ENCODE measurements at regions not wholly inside any gene's neighbourhood (a gene's known extent, or its start where the extent isn't known, plus 50 kb on each side); places are given as distances from the start of the nearest gene placed in this dataset.
"Not testable (repeated sequence)": the region's sequence is repeated elsewhere in the genome, so short reads cannot be mapped to it uniquely, and the experiment has no call there.

DNA sequence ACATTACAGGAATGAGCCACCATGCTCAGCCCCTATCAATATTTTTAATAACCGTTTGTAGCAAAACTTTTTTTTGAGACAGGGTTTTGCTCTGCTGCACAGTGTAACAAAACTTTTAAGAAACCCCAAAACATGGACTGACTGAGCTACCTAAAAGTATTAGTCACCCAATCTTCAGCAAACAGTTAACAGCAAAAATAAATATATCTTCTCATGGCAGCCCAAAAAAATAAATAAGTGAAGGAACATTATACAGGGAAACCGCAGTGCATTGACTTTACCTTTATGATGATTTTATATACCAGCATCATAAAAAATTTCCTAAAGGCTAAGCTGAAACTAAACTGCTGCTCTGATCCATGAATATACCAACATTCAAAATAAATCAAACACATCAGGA is 424.6 kb downstream of the METTL4 start:
- DNase-seq, result no peak

DNA sequence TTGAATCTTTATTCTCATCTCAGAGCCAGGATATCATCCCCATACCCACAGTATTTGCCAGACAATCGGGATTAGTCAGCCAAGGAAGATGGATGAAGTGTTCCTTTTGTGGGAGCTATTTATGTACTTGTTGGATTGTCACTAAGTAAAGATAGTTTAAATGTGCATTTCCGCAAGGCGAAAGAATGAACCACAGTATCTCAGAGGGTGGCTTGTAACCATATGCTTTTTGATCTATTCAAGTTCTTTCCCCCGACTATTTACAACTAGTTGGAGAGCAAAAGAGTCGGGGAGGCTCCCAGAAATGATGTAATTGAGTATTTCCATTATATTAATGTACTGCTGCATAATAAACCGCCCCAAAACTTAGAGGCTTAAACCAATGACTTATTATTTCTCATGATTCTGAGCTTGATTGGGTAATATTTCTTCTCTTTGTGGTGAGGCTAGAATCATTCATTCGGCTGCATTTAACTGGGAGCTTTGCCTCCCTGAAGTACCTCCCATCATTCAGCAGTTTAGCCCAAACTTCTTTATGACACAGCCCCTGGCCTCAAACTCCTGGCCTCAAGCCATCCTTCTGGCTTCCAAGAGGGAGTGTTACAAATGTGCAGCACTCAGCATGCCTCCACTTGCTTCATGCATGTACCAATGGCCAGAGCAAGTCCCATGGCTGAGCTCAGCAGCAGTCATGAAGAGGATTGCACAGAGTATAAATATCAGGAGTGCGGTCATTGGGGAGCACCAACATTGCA is 423.7 kb downstream of the METTL4 start:
- DNase-seq, result no peak

DNA sequence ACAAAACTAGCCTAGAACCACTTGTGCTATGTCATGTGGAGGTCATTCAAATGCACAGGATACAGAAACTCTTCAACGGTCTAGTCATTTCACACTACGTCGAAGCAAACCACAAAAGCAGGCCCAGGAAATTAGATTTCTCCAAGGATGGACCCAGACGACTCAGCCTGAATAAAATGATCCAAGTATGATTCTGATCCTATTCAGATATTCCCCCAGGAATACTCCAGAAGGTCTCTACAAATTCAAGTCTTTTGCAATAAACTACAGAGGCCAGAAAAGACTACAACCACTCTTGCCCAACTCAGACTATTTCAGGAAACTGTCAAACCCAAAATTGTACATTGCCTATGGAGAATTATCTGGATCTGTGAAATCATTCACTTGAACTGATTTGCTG is 422.5 kb downstream of the METTL4 start:
- DNase-seq, result no peak

DNA sequence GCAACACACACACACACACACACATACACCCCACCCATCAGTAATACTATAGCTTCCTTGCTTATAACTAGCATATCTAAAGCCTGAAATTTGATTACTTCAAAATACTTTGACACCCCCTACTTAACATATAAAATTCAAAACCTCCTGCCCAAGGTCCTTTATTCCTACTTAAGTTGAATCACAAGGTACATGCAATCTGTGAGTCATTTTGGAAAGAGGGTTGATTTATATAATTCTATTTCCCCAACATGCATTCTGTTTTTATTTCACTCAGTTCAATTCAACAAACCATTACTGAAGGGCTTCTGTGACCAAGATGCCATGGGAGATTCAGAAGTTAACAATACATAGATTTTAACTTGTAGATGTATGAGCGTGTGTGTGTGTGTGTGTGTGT is 420.7 kb downstream of the METTL4 start:
- DNase-seq, result no peak

DNA sequence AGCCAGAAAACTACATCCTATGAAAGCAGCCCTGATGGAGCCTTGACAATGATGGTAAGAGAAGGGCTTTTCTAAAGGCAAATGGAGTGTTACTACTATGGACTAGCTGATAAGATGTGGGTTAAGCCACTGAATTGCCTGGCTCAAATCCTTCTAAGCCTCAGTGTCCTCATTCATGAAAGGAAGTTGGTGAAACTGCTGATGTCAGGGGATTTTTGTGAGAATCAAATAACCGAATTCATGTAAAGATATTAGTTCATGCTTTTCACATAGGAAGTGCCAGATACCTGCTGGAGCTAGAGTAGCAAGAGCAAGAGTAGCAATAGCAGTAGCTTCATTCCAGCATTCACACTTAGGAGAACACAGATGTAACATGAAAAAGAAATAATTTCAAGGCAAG is 417.0 kb downstream of the METTL4 start:
- no peak for DNase-seq

DNA sequence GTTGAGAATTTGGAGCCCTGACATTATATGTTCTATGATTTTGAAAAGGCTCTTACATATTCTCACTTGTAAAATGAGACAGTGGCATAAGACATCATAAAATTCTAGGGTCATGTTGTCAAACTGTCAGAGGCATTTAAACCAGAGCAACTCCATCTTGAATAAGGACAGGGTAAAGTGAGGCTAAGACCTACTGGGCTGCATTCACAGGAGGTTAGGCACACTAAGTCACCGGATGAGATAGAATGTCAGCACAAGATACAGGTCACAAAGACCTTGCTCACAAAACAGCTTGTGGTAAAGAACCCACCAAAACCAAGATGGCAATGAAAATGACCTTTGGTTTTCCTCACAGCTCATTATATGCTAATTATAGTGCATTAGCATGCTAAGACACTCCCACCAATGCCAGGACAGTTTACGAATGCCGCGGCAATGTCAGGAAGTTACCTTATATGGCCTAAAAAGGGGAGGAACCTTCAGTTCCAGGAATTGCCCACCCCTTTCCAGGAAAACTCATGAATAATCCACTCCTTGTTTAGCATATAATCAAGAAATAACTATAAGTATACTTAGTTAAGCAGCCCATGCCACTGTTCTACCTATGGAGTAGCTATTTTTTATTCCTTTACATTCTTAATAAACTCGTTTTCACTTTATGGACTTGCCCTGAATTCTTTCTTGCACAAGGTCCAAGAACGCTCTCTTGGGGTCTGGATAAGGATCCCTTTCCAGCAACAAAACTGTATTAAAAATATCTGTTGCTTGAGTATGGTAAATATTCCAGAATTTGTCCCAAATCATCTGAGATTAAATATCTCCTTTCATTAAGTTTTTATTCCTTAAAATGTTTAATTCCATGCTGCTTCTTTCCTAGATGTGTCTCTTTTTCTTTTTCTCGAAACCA is 406.4 kb downstream of the METTL4 start:
- no peak for DNase-seq

DNA sequence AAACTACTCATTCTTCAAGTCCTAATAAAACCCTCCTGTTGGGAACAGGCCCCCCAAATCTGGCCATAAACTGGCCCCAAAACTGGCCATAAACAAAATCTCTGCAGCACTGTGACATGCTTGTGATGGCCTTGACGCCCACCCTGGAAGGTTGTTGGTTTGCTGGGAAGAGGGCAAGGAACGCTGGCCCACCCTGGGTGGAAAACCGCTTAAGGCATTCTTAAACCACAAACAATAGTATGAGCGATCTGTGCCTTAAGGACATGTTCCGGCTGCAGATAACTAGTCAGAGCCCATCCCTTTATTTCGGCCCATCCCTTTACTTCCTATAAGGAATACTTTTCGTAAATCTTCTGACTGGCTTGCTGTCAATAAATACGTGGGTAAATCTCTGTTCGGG is 404.4 kb downstream of the METTL4 start:
- not testable (repeated sequence) for DNase-seq

DNA sequence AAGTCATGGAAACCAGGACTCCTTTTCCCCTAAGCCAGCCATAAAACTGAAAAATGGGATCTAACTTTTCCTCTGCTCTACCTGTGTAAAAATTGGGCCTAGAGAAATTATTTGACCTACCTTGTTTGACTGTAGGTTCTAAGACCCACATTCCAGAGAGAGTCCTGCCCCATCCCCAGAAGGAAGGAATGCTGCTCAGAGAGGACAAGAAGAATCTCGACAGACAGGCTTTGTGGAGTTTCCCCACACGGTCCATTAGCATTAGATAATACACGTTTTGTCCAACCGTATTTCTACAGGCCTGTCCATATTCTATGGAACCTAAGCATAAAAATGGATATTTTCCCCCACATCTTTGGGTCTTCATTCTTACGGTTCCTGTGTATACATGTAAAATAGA is 403.3 kb downstream of the METTL4 start:
- DNase-seq, result no peak

DNA sequence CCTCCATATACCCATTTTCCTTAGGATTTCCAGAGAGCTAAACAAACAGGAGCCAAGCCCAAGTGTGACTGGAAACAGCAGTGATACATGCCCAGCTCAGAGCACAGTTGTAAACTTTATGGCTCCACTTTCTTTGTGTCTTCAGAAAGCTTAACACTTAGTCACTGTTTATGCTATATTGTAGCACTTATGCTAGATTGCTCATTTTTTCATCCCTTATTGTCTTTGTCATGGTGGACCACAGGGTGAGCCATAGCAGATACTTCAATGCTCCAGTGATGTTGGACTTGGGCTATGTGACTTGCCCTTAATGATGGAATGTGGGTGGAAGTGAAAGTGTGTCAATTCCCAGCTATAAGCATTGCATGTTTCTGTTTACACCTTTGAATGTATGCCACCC is 401.6 kb downstream of the METTL4 start:
- DNase-seq, result no peak

DNA sequence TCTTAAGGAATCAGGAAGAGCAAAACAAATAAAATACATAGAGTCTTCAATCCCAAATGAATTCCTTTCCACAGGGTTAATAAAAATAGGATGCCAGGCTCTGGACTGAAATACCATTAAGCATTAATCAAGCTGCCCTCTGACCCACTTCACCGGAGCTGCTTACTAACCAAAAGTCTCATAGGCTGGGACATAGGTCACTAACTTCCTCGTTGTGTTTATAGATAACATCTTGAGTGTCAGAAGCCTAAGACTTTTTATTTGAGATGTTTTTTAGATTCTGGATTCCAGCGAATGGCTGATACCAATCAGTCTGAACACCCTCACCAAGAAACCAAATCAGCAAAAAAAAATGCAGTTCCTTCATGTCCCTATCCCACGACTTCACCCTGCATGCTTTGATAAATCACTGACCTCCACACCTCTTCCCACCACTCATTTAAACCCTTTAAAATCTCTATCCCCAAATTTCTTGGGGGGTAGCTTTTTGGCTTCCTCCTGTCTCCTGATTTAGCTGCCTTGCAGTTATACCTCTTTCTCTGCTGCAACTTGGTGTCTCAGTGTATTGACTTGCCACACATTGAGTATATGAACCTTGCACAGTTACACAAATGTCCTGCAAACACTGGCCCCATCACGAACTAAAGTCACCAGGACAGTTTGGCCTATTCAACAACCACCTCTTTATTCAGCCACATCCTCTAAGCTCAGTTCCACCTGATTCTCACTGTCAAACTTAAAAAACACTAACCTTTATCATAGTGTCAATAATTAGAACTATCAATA is 399.3 kb downstream of the METTL4 start:
- DNase-seq, result no peak

DNA sequence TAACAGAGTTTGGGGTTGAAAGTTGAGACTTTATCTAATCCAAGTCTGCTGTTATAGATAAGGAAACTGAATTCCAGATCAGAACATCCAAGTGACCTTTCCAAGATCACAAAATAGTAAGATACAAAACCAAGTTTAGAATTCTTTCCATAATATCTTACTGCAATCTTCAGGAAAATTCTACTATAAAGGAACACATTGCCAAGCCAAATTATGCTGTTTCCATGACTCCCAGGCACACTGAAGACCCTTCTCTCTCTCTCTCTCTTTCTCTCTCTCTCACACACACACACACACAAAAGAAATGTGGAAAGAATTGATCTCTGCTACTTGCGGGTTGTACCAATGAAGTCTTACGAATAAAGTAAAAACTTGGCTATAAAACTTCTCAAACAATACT is 398.4 kb downstream of the METTL4 start:
- no peak for DNase-seq

DNA sequence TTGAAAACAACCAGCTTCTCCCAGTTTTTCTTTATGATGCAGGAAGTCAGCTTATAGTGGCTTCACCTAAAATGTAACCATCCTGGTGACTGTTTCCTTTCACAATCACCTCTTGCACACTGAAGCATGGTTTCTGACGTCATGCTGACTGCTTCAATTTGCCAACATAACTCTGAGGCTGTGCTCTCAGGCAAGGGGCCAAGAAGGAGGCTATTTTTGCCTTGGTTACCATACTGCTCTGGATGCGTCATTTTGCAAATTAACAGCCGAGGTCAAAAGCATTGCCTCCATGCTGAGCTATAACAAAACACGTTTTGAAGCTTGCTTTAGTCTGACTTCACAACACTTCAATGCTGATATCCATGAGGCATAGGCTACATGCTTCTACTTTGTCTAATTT is 397.8 kb downstream of the METTL4 start:
- DNase-seq, result no peak

DNA sequence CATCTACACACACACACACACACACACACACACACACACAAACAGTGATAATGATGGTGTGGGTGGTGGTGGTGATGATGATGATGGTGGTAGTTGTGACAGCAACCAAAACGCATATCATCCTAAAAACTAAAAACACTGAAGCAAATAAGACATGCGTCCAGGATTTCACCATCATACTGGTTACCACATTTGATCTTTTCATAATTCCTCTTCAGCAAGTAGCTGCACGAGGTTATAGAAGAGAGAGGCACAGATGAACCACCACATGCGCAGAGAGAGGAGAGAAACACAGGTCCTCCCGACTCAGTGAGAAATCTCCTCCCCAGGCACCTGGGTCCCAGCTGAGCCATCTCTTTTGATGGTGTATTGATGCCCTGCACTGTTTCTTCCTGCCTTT is 393.3 kb downstream of the METTL4 start:
- no peak for DNase-seq

DNA sequence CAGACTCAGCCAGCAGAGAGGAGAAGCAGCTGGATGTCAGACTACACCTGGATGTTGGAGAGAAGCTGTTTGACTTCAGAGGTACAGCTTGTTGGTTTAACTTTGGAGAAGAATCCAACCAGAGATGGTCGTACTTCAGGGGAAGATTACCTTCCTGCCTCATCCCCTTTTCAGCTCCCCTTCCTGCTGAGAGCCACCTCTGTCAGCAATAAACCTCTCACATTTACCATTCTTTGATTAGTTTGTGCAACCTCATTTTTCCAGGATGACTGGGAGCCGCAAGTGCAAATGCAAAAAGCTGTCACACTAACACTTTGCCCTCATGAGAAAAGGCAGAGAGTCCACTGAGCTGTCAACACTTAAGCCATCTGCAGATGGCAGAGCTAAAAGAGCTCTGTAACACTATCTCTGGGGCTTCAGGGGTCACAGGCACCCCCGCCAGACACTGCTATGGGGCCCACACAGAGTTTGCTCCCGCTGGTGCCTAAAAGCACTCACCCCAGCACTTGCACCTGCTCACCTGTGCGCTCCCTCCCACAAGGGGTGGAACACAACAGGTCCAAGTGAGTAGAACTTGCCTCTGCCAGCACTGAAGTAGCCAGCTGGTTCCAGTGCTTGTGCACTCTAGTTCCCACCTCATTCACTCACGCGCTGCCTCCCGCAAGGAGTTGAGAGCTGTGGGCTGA is 391.7 kb downstream of the METTL4 start:
- DNase-seq, result no peak

DNA sequence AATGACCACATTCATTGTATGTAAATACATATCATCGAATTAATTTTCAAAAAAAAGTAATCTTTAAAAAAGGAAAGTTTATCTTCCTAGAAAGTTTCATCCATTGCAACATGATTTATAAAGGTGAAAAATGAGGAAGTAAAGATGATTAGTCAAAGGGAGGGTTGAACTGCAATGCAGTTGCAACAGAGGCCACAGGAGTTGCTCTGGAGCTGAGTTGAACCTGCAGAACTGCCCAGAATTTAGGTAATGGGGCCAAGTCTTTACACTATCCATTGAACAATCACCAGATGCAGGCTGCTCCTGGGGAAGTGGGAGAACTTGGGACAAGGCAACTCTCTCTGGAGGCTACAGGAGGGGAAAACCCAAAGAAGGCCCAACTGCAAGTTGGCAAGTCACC is 390.7 kb downstream of the METTL4 start:
- no peak for DNase-seq

DNA sequence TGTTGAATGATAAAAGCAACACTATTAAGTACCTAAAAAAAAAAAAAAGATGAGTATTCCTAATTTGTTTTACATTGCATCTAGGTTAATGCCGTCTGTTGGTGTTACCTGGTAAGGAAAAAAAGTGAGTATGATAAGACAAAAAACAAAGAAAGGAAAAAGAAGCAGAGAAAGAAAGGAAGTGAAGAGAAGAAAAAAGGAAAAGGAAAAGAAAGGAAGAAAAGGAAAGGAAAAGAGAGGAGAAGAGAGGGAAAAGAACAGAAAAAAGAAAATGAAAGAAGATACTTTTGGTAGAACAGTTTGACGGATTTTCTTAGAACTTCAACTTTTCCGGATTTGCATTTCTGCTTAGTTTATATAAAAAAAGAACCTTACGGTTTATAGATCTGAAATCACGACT is 387.9 kb downstream of the METTL4 start:
- no peak for DNase-seq

DNA sequence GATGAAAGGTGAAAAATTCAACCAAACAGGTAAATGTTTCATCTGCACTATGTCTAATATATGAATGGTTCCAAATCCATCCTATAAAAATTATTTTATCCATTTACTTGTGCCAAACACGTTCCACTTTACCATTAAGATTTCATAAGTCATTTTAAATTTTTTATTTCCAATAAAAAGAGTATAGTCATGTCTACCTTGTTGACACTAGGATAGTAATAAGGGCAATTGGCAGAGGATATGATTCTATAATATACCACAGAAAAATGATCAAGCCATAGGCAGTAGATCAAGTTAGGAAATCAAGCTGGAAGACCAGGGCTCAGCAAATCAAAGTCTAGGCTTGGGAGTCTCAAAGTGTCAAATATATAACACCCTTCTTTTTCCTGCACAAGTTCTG is 384.3 kb downstream of the METTL4 start:
- no peak for DNase-seq

DNA sequence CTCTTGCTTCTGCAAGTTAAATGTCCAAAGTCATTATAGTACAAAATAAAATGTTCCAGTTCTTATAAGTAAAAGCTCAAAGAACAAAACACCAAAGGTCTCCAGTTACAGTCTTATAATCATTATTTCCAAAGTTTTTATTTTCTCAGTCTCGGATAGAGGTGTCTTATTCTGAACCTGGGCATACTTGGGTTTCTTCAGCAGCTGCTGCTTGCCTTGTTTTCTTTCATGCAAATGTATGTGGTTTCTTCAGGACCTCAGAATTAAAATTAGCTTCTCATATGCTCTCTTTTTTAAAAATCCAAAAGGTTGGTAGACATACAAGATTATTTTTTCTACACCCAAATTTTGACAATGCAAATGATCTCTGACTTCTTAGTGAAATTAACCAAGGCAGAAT is 383.0 kb downstream of the METTL4 start:
- DNase-seq, result no peak

DNA sequence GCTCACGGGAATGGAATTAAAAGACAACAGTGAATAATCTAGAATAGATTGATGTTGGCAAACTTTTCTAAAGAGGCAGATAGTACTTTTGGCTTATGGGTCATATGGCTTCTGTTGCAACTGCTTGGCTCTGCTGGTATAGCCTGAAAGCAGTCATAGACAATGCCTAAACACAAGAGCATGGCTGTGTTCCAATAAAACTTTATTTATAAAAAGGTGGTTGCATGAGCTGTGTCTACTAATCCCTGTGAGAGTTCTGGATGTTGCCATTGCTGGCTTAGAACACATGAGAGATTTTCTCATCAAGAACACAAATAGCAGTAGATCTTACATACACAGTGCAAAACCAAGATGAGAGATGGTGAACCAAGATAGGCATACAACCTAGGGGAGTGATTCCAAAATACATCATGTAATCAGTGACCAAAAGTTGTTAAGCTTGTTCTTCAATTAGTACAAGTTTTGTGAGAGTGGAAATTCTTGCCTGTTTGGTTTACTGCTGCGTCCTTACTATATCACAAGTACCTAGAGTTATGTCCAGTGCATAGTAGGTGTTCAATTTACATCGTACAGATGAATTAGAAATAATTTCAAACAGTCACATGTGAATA is 380.0 kb downstream of the METTL4 start:
- no peak for DNase-seq

DNA sequence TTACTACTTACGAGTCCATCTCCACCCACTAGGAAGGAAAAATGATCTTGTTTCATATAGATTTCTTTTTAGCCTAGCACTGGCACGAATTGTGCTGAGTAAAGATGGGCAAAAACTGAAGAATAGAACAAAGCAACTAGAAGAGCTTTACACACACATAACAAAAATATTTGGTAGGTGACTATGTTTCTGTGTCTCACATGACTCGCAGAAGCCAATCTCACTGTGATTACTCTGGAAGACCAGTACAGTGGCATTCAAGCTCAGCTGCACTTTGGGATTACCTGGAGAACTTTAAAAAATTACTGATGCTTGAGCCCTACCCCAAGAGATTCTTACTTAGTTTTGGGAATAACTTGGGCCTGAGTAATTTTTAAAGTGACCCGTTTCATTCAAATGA is 378.7 kb downstream of the METTL4 start:
- no peak for DNase-seq

DNA sequence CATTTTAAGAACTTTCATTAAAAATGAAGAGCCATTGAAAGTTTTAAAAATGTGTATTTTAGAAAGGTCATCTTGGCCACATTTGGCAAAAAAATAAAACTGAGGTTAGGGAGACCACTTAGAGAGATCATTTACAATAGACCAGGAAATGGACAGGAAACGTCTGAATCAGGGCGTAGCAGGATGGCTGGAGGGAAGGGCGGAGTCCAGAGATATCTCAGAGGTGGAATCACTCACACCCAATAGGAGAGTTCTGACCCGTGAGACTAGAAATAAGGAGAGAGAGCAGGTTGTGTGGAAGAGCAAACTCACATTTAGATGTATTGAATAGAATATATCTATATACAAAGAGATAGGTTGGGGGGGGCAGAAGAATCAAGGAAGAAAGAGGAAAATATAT is 373.4 kb downstream of the METTL4 start:
- no peak for DNase-seq

DNA sequence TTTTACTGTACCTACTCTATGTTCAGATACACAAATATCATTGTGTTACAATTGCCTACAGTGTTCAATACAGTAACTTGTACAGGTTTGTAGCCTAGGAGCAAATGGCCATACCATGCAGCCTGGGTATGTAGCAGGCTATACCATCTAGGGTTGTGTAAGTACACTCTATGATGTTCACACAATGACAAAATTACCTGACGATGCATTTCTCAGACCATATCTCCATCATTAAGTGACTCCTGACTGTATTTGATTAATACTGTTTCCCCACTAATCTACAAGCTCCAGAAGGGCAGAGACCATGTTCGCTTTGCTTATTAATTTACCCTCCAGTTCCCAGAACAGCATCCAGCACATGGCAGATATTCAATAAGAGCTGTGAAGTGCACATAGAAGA is 372.2 kb downstream of the METTL4 start:
- no peak for DNase-seq

Data from stimulated activated naive CD4-positive, alpha-beta T cell treated with Interleukin-2 at 50 U/mL for 16 hours (primary cell).